ENCODE measurements at regions not wholly inside any gene's neighbourhood (a gene's known extent, or its start where the extent isn't known, plus 50 kb on each side); places are given as distances from the start of the nearest gene placed in this dataset.

DNA sequence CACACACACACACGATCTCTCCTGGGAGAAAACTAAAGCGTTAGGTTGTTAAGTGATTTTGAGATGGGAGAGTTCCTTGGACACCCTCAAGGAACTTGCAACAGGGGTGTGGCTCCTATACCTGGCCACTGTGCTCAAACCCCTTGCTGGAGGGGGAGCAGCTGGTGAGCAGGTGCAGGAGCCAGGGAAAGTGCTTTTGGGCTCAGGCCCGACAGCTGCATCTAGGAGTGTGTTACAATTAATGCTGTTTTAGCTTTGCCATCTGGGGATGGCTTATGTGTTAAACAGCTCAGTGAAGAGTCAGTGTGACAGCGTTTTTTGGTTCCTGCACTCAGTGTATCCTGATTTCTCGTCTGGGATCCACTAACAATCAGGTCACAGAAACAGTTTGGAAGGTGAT, 510.8 kb downstream of the TRIB2 start:
- Histone ChIP-seq H3K4me3 (replicated peaks in 1 of 4; ENCODE audit: control extremely low read depth in 1 of 4, insufficient read depth in 1 of 4, low read depth in 3 of 4, low read length in 4 of 4) (no peak overlapping the region), H3K27ac (ENCODE audit: insufficient read depth, low read length) (no peak overlapping the region), H3K4me2 (ENCODE audit: extremely low read depth, insufficient read depth, low read length) (no peak overlapping the region), H3K36me3 (ENCODE audit: control insufficient read depth, insufficient read depth, low read length) (no peaks in the 10 kb centered on the region), H4K20me1 (ENCODE audit: control insufficient read depth, extremely low read depth, insufficient read depth, low read length) (no peaks in the 10 kb centered on the region), H3K79me2 (ENCODE audit: control insufficient read depth, insufficient read depth, low read length) (no peaks in the 10 kb centered on the region), H3K4me1 (ENCODE audit: control insufficient read depth, extremely low read depth, insufficient read depth, low read length) (no peaks in the 10 kb centered on the region), H2AFZ (ENCODE audit: low read length) (no peak overlapping the region), H3K9ac (ENCODE audit: insufficient read depth, low read length) (no peak overlapping the region), H3K9me3 (ENCODE audit: control insufficient read depth, insufficient read depth, low read depth, low read length) (no peaks in the 10 kb centered on the region), H3K27me3 (ENCODE audit: control insufficient read depth, insufficient read depth, low read length) (no peaks in the 10 kb centered on the region)
- DNase-seq (ENCODE audit: low read depth in 2 of 2), result no peak
- no peak for TF ChIP-seq EZH2 (IDR thresholded peaks at IDR 0.05; ENCODE audit: low read length, missing control alignments)
- TF ChIP-seq, protein P1, sequence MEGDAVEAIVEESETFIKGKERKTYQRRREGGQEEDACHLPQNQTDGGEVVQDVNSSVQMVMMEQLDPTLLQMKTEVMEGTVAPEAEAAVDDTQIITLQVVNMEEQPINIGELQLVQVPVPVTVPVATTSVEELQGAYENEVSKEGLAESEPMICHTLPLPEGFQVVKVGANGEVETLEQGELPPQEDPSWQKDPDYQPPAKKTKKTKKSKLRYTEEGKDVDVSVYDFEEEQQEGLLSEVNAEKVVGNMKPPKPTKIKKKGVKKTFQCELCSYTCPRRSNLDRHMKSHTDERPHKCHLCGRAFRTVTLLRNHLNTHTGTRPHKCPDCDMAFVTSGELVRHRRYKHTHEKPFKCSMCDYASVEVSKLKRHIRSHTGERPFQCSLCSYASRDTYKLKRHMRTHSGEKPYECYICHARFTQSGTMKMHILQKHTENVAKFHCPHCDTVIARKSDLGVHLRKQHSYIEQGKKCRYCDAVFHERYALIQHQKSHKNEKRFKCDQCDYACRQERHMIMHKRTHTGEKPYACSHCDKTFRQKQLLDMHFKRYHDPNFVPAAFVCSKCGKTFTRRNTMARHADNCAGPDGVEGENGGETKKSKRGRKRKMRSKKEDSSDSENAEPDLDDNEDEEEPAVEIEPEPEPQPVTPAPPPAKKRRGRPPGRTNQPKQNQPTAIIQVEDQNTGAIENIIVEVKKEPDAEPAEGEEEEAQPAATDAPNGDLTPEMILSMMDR (conservative IDR thresholded peaks at IDR 0.05 in 1 of 2, IDR thresholded peaks at IDR 0.05 in 1 of 2; ENCODE audit: low read depth in 1 of 2, low read length in 2 of 2), result no peak

- Histone ChIP-seq H3K36me3 (ENCODE audit: control insufficient read depth, insufficient read depth, low read length) (no peaks in the 10 kb centered on the region), H3K4me2 (ENCODE audit: extremely low read depth, insufficient read depth, low read length) (no peak overlapping the region), H4K20me1 (ENCODE audit: control insufficient read depth, extremely low read depth, insufficient read depth, low read length) (no peaks in the 10 kb centered on the region), H2AFZ (ENCODE audit: low read length) (no peak overlapping the region), H3K9me3 (ENCODE audit: control insufficient read depth, insufficient read depth, low read depth, low read length) (no peaks in the 10 kb centered on the region), H3K4me1 (ENCODE audit: control insufficient read depth, extremely low read depth, insufficient read depth, low read length) (no peaks in the 10 kb centered on the region), H3K27ac (ENCODE audit: insufficient read depth, low read length) (no peak overlapping the region), H3K79me2 (ENCODE audit: control insufficient read depth, insufficient read depth, low read length) (no peaks in the 10 kb centered on the region), H3K27me3 (ENCODE audit: control insufficient read depth, insufficient read depth, low read length) (no peaks in the 10 kb centered on the region), H3K4me3 (replicated peaks in 1 of 4; ENCODE audit: control extremely low read depth in 1 of 4, insufficient read depth in 1 of 4, low read depth in 3 of 4, low read length in 4 of 4) (no peak overlapping the region), H3K9ac (ENCODE audit: insufficient read depth, low read length) (no peak overlapping the region)
- DNase-seq (ENCODE audit: low read depth in 2 of 2), result peak; percentile 24 to 32
- TF ChIP-seq, protein P1 (conservative IDR thresholded peaks at IDR 0.05 in 1 of 2, IDR thresholded peaks at IDR 0.05 in 1 of 2; ENCODE audit: low read depth in 1 of 2, low read length in 2 of 2), result no peak
- no peak for TF ChIP-seq EZH2 (IDR thresholded peaks at IDR 0.05; ENCODE audit: low read length, missing control alignments)
Measured at GRCh38 chr2:13230221-13230620, 513.5 kb downstream of the TRIB2 start.

- Histone ChIP-seq H3K4me2 (ENCODE audit: extremely low read depth, insufficient read depth, low read length) (no peak overlapping the region), H2AFZ (ENCODE audit: low read length) (no peak overlapping the region), H3K4me1 (ENCODE audit: control insufficient read depth, extremely low read depth, insufficient read depth, low read length) (no peaks in the 10 kb centered on the region), H4K20me1 (ENCODE audit: control insufficient read depth, extremely low read depth, insufficient read depth, low read length) (no peaks in the 10 kb centered on the region), H3K36me3 (ENCODE audit: control insufficient read depth, insufficient read depth, low read length) (no peaks in the 10 kb centered on the region), H3K4me3 (replicated peaks in 1 of 4; ENCODE audit: control extremely low read depth in 1 of 4, insufficient read depth in 1 of 4, low read depth in 3 of 4, low read length in 4 of 4) (no peak overlapping the region), H3K9me3 (ENCODE audit: control insufficient read depth, insufficient read depth, low read depth, low read length) (no peaks in the 10 kb centered on the region), H3K27ac (ENCODE audit: insufficient read depth, low read length) (no peak overlapping the region), H3K79me2 (ENCODE audit: control insufficient read depth, insufficient read depth, low read length) (no peaks in the 10 kb centered on the region), H3K9ac (ENCODE audit: insufficient read depth, low read length) (no peak overlapping the region), H3K27me3 (ENCODE audit: control insufficient read depth, insufficient read depth, low read length) (no peaks in the 10 kb centered on the region)
- TF ChIP-seq EZH2 (IDR thresholded peaks at IDR 0.05; ENCODE audit: low read length, missing control alignments), result no peak
- TF ChIP-seq, protein P1 (conservative IDR thresholded peaks at IDR 0.05 in 1 of 2, IDR thresholded peaks at IDR 0.05 in 1 of 2; ENCODE audit: low read depth in 1 of 2, low read length in 2 of 2), result no peak
- peak in 1 of 2 donors; percentile 32 for DNase-seq (ENCODE audit: low read depth in 2 of 2)
Measured at GRCh38 chr2:13240061-13240460, 523.3 kb downstream of the TRIB2 start.
